ACC112 (cell line): ENCODE measurements at regions not wholly inside any gene's neighbourhood (a gene's known extent, or its start where the extent isn't known, plus 50 kb on each side); places are given as distances from the start of the nearest gene placed in this dataset.
"Not testable (repeated sequence)": the region's sequence is repeated elsewhere in the genome, so short reads cannot be mapped to it uniquely, and the experiment has no call there.

Experiments
- H2AFZ ChIP-seq: fragments of 200-600 bp; sonication (generic); one replicate; pipeline ENCODE4 v1.6.0; 2017; ENCODE audit warnings: antibody characterized with exemption, low read length; ENCODE audit not compliant: unreplicated experiment
- H3K27ac ChIP-seq: fragments of 200-600 bp; sonication (generic); 2 replicates; pipeline ENCODE4 v1.5.1; 2014; ENCODE audit warnings: low read depth, mild to moderate bottlenecking, antibody characterized with exemption, low read length, moderate library complexity
- H3K27me3 ChIP-seq: fragments of 200-600 bp; sonication (generic); 2 replicates; pipeline ENCODE4 v1.6.1; 2014; ENCODE audit warnings: mild to moderate bottlenecking, antibody characterized with exemption, low read length, moderate library complexity, mixed read lengths; ENCODE audit not compliant: insufficient read depth
- H3K36me3 ChIP-seq: fragments of 200-600 bp; sonication (generic); 2 replicates; pipeline ENCODE4 v1.6.1; 2016; ENCODE audit warnings: mild to moderate bottlenecking, antibody characterized with exemption, low read length, moderate library complexity, mixed read lengths; ENCODE audit not compliant: insufficient read depth
- H3K4me1 ChIP-seq: fragments of 200-600 bp; sonication (generic); one replicate; pipeline ENCODE4 v1.6.1; 2016; ENCODE audit warnings: low read length, mixed read lengths; ENCODE audit not compliant: insufficient read depth, unreplicated experiment, control insufficient read depth
- H3K4me3 ChIP-seq: fragments of 200-600 bp; sonication (generic); 2 replicates; pipeline ENCODE4 v1.5.1; 2014; ENCODE audit warnings: mild to moderate bottlenecking, low read depth, low read length
- H3K79me2 ChIP-seq: fragments of 200-600 bp; sonication (generic); one replicate; pipeline ENCODE4 v1.6.0; 2016; ENCODE audit warnings: low read length; ENCODE audit not compliant: control insufficient read depth, unreplicated experiment, insufficient read depth

DNA sequence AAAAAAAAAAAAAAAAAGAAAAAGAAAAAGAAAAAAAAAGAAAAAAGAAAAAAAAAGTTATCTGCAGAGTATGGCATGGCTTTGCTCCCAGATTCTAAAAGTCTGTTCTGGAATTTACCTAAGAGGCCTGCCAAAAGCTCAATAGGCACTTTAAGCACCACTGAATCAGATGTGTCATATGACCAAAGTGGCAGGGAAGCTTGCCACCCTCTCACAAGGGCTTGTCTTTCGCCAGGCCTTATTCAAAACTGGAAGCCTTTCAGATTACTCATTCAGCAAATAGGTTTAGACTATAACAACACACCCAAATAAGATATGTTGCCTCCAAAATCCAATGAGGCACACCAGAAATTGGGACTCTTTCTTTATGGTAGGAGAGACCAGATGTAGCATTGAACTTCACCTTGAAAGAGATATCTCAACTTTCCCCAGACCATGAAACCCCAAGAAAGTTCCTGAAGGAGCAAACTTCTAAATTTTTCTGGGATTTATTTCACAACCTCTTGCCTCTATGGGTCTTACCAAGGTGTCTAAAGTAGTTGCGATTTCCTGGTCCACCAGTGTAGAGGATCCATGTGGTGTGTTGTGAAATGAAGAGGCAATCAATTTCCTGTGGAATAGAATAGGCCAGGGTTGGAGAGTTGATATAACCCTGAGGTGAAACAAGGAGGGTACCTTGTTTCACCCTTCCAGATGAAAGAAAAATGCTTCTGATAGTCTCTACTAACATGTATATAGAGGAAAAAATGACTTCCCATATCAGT, 218.8 kb downstream of the DAD1 start:
- no peak overlapping the region for H3K4me3 ChIP-seq
- 0 out of 2 replicates have a peak overlapping the region, but pooled peaks have one; percentile 30 for H3K27ac ChIP-seq
- no peaks in the 10 kb centered on the region for H3K79me2 ChIP-seq
- H3K27me3 ChIP-seq = 0 out of 2 replicates have a peak, but pooled peaks cover 8% of the 10 kb centered on the region
- no peak overlapping the region for H2AFZ ChIP-seq
- H3K4me1 ChIP-seq = peaks cover 19% of the 10 kb centered on the region
- H3K36me3 ChIP-seq = no peaks in the 10 kb centered on the region

GRCh38 chr14:22358726-22359125, 230.3 kb downstream of the DAD1 start:
- Histone ChIP-seq H3K27ac (no peak overlapping the region), H3K4me3 (no peak overlapping the region), H3K4me1 (no peaks in the 10 kb centered on the region), H3K79me2 (no peaks in the 10 kb centered on the region), H3K27me3 (peaks cover 62% of the 10 kb centered on the region), H3K36me3 (no peaks in the 10 kb centered on the region), H2AFZ (no peak overlapping the region)

DNA sequence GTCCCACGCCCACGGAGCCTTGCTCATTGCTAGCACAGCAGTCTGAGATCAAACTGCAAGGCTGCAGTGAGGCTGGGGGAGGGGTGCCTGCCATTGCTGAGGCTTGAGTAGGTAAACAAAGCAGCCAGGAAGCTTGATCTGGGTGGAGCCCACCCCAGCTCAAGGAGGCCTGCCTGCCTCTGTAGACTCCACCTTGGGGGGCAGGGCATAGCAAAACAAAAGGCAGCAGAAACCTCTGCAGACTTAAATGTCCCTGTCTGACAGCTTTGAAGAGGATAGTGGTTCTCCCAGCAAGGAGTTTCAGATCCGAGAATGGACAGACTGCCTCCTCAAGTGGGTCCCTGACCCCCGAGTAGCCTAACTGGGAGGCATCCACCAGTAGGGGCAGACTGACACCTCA, 239.7 kb downstream of the DAD1 start:
- H3K4me1 ChIP-seq, H3K36me3 ChIP-seq, H3K79me2 ChIP-seq, H3K4me3 ChIP-seq, H3K27ac ChIP-seq, H2AFZ ChIP-seq: not testable (repeated sequence)
- H3K27me3 ChIP-seq = peaks cover 44% of the 10 kb centered on the region

GRCh38 chr14:22344673-22345072, 244.4 kb downstream of the DAD1 start:
- Histone ChIP-seq H2AFZ (no peak overlapping the region), H3K4me1 (no peaks in the 10 kb centered on the region), H3K79me2 (no peaks in the 10 kb centered on the region), H3K27ac (no peak overlapping the region), H3K36me3 (no peaks in the 10 kb centered on the region), H3K4me3 (no peak overlapping the region), H3K27me3 (peaks cover 66% of the 10 kb centered on the region)

GRCh38 chr14:22344209-22344608, 244.8 kb downstream of the DAD1 start:
- H3K36me3 ChIP-seq, H3K79me2 ChIP-seq, H2AFZ ChIP-seq, H3K4me3 ChIP-seq, H3K27ac ChIP-seq, H3K4me1 ChIP-seq: not testable (repeated sequence)
- peaks cover 66% of the 10 kb centered on the region for H3K27me3 ChIP-seq

- Histone ChIP-seq H3K79me2 (no peaks in the 10 kb centered on the region), H3K27me3 (peaks cover 39% of the 10 kb centered on the region), H2AFZ (no peak overlapping the region), H3K4me1 (no peaks in the 10 kb centered on the region), H3K4me3 (no peak overlapping the region), H3K27ac (no peak overlapping the region), H3K36me3 (no peaks in the 10 kb centered on the region)
Observed at GRCh38 chr14:22341049-22341448, 248.0 kb downstream of the DAD1 start.

DNA sequence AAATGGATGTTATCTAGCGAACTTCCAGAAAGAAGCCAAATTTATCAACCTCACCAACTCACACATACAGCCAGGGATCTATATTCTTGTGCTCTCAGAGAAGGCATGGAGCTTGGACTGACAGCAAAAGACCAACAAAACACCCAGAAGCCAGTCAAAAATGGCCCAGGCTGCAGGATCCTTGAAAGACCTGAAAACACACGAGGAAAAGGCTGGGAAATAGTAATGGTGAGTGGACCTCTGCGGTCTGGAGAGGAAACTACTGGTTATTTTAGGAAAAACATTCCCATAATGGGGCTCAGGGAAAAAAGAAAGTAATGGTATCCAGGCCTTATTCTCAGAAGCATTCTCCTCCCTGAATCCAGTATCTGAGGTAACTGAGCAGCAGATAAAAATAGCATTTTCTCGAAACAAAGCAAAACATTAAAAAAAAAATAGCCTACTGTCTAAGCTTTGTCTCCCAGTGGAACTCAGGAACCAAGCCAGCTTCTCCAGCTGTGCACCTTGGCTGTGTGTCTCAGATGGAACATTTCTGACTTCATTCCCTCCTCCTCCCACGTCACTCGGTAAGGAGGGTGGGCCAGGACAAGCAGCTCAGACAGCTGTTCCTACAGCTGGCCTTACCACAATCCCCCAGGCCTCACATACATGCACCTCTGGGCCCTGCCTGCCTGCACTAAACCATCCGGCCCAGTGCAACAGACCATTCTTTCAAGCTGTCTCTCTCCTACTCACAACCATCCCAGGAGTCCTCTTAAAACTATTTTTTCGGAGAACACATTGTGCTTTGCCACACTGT, 249.9 kb downstream of the DAD1 start:
- H3K36me3 ChIP-seq = no peaks in the 10 kb centered on the region
- H3K4me1 ChIP-seq = no peaks in the 10 kb centered on the region
- H2AFZ ChIP-seq = no peak overlapping the region
- H3K4me3 ChIP-seq = no peak overlapping the region
- H3K27me3 ChIP-seq = peaks cover 20% of the 10 kb centered on the region
- no peaks in the 10 kb centered on the region for H3K79me2 ChIP-seq
- H3K27ac ChIP-seq = no peak overlapping the region

GRCh38 chr14:22338381-22338780, 250.6 kb downstream of the DAD1 start:
- H2AFZ ChIP-seq = no peak overlapping the region
- peaks cover 13% of the 10 kb centered on the region for H3K27me3 ChIP-seq
- H3K79me2 ChIP-seq = no peaks in the 10 kb centered on the region
- no peak overlapping the region for H3K4me3 ChIP-seq
- H3K27ac ChIP-seq = no peak overlapping the region
- no peaks in the 10 kb centered on the region for H3K36me3 ChIP-seq
- peaks cover 1% of the 10 kb centered on the region for H3K4me1 ChIP-seq

DNA sequence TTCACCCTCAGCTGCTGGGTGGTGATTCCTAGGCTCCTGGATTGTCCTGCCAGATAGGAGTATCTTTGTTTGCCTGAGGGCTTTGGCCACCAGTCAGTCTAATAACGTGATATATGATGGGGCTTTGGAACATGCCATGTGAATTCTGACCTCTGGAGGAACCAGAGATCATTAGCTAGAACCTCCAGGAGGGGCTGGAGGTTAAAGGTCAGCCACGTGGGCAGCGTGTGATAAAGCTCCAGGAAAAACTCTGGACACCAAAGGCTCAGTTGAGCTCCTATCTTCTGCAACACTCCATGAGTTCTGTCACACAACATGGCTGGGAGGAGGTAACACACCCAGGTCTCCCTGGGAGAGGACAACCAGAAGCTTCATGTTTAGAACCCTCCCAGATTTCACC, 251.1 kb downstream of the DAD1 start:
- Histone ChIP-seq H2AFZ (no peak overlapping the region), H3K4me1 (peaks cover 4% of the 10 kb centered on the region), H3K4me3 (no peak overlapping the region), H3K79me2 (no peaks in the 10 kb centered on the region), H3K27ac (no peak overlapping the region), H3K36me3 (no peaks in the 10 kb centered on the region), H3K27me3 (peaks cover 9% of the 10 kb centered on the region)

- Histone ChIP-seq H3K27me3 (peaks cover 4% of the 10 kb centered on the region; the same call in 1 of the 2 replicates), H3K36me3 (no peaks in the 10 kb centered on the region), H3K27ac (no peak overlapping the region), H3K79me2 (no peaks in the 10 kb centered on the region), H2AFZ (no peak overlapping the region), H3K4me1 (peaks cover 4% of the 10 kb centered on the region), H3K4me3 (no peak overlapping the region)
Observed at GRCh38 chr14:22337521-22337920, 251.5 kb downstream of the DAD1 start.

DNA sequence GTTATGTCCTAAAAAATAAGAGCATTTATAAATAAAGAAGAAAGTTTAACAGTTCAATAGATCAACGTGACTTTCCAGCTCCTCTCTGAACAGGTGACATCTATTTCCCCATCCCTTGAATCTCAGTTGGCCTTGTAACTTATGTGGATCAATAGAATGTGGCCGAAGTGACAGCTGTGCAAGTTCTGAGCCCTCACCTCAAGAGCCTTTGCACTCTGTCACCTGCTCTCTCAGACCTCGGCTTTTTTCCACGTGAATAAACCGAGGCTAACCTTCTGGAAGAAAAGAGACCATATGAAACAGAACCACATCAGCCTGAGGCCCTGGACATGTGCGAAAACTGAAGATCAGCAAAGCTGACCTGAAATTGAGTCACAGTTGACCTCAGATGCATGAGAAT, 253.0 kb downstream of the DAD1 start:
- peaks cover under 1% of the 10 kb centered on the region; the same call in 1 of the 2 replicates for H3K27me3 ChIP-seq
- no peaks in the 10 kb centered on the region for H3K79me2 ChIP-seq
- H3K4me3 ChIP-seq = no peak overlapping the region
- no peak overlapping the region for H3K27ac ChIP-seq
- H3K36me3 ChIP-seq = no peaks in the 10 kb centered on the region
- no peak overlapping the region for H2AFZ ChIP-seq
- H3K4me1 ChIP-seq = peaks cover 4% of the 10 kb centered on the region
